CD4-positive, alpha-beta T cell treated with Interleukin-12 subunit alpha and Interleukin-12 subunit beta, for 1 hour (primary cell): ENCODE measurements at regions not wholly inside any gene's neighbourhood (a gene's known extent, or its start where the extent isn't known, plus 50 kb on each side); places are given as distances from the start of the nearest gene placed in this dataset.
"Not testable (repeated sequence)": the region's sequence is repeated elsewhere in the genome, so short reads cannot be mapped to it uniquely, and the experiment has no call there.

Source experiments
- DNase-seq: peaks from one replicate; pipeline ENCODE4 v3.0.0-alpha.2; 2020

- DNase-seq, result no peak
Observed at GRCh38 chr10:63077800-63078199, 55.3 kb upstream of the NRBF2 start.

GRCh38 chr10:63072951-63073350, 60.2 kb upstream of the NRBF2 start:
- DNase-seq, result no peak

- no peak for DNase-seq
Observed at GRCh38 chr10:63071145-63071544, 62.0 kb upstream of the NRBF2 start.

GRCh38 chr10:63069318-63069717, 63.8 kb upstream of the NRBF2 start:
- DNase-seq, result no peak

GRCh38 chr10:63068246-63068645, 64.9 kb upstream of the NRBF2 start:
- DNase-seq, result no peak

- no peak for DNase-seq
Observed at GRCh38 chr10:63066606-63067005, 66.5 kb upstream of the NRBF2 start.

- DNase-seq, result no peak
Observed at GRCh38 chr10:63064706-63065105, 68.4 kb upstream of the NRBF2 start.

- DNase-seq, result no peak
Observed at GRCh38 chr10:63058236-63058635, 74.9 kb upstream of the NRBF2 start.

- no peak for DNase-seq
Observed at GRCh38 chr10:63057509-63057908, 75.6 kb upstream of the NRBF2 start.

- DNase-seq, result no peak
Observed at GRCh38 chr10:63055705-63056104, 77.4 kb upstream of the NRBF2 start.

- no peak for DNase-seq
Observed at GRCh38 chr10:63054889-63055611, 78.1 kb upstream of the NRBF2 start.

GRCh38 chr10:63052083-63052482, 81.0 kb upstream of the NRBF2 start:
- no peak for DNase-seq

- DNase-seq, result no peak
Observed at GRCh38 chr10:63042256-63042655, 90.9 kb upstream of the NRBF2 start.

- DNase-seq, result not testable (repeated sequence)
Observed at GRCh38 chr10:63033616-63034185, 99.4 kb upstream of the NRBF2 start.

- DNase-seq, result no peak
Observed at GRCh38 chr10:63030536-63030935, 102.6 kb upstream of the NRBF2 start.

GRCh38 chr10:63027531-63027930, 105.6 kb upstream of the NRBF2 start:
- no peak for DNase-seq

GRCh38 chr10:63021225-63021624, 111.9 kb upstream of the NRBF2 start:
- DNase-seq, result no peak

- no peak for DNase-seq
Observed at GRCh38 chr10:63013755-63014154, 119.4 kb upstream of the NRBF2 start.

- DNase-seq, result no peak
Observed at GRCh38 chr10:63012623-63013022, 120.5 kb upstream of the NRBF2 start.

GRCh38 chr10:63010203-63010602, 122.9 kb upstream of the NRBF2 start:
- DNase-seq, result no peak

GRCh38 chr10:63008491-63008890, 124.6 kb upstream of the NRBF2 start:
- no peak for DNase-seq

- no peak for DNase-seq
Observed at GRCh38 chr10:63007112-63007511, 126.0 kb upstream of the NRBF2 start.

- no peak for DNase-seq
Observed at GRCh38 chr10:63005246-63005645, 127.9 kb upstream of the NRBF2 start.

GRCh38 chr10:63003816-63004453, 129.2 kb upstream of the NRBF2 start:
- DNase-seq, result peak; percentile 14
